Kidney epithelial cell (primary cell): ENCODE measurements at regions not wholly inside any gene's neighbourhood (a gene's known extent, or its start where the extent isn't known, plus 50 kb on each side); places are given as distances from the start of the nearest gene placed in this dataset.

Experiments used
- DNase-seq: peaks from one replicate; pipeline ENCODE4 v3.0.0-alpha.2; 2010; ENCODE audit warnings: low read depth
- H3K27me3 ChIP-seq: 2 replicates; pipeline ENCODE4 v1.6.0; 2011; ENCODE audit warnings: low read length; ENCODE audit not compliant: control insufficient read depth, insufficient read depth
- H3K36me3 ChIP-seq: 2 replicates; pipeline ENCODE4 v1.5.1; 2011; ENCODE audit warnings: low read length; ENCODE audit not compliant: control insufficient read depth, insufficient read depth
- H3K4me3 ChIP-seq: 2 replicates; pipeline ENCODE4 v1.5.1; 2011; ENCODE audit warnings: low read depth, mild to moderate bottlenecking, control low read depth, low read length
- TF ChIP-seq, protein P1 (sequence below): IDR thresholded peaks from 2 replicates; pipeline ENCODE4 v1.5.1; 2011; ENCODE audit warnings: mild to moderate bottlenecking, moderate library complexity, low read length, control low read depth, inconsistent platforms; ENCODE audit not compliant: insufficient read depth, poor library complexity, severe bottlenecking

DNA sequence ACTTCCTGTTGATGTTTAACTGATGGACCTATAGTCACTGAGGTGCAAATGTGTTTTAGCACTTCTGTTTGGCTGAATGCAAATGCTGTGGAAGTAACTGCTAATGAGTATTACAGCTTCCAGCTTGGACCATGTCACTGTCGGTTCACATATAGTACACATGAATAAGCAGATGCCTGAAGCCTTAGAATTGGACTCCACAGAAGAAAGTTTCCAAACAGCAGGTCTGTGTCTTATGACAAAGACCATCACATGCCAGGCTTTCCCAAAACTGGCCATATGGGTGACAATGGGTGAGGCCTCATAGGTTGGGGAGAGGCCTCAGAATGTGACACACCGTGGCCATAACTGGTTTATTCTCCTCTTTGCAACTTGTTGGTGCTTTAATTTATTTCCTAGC, 241.8 kb downstream of the WNT5A start:
- DNase-seq, result no peak
- TF ChIP-seq, protein P1, sequence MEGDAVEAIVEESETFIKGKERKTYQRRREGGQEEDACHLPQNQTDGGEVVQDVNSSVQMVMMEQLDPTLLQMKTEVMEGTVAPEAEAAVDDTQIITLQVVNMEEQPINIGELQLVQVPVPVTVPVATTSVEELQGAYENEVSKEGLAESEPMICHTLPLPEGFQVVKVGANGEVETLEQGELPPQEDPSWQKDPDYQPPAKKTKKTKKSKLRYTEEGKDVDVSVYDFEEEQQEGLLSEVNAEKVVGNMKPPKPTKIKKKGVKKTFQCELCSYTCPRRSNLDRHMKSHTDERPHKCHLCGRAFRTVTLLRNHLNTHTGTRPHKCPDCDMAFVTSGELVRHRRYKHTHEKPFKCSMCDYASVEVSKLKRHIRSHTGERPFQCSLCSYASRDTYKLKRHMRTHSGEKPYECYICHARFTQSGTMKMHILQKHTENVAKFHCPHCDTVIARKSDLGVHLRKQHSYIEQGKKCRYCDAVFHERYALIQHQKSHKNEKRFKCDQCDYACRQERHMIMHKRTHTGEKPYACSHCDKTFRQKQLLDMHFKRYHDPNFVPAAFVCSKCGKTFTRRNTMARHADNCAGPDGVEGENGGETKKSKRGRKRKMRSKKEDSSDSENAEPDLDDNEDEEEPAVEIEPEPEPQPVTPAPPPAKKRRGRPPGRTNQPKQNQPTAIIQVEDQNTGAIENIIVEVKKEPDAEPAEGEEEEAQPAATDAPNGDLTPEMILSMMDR, result no peak
- Histone ChIP-seq H3K36me3 (no peaks in the 10 kb centered on the region), H3K27me3 (no peaks in the 10 kb centered on the region), H3K4me3 (no peak overlapping the region)

DNA sequence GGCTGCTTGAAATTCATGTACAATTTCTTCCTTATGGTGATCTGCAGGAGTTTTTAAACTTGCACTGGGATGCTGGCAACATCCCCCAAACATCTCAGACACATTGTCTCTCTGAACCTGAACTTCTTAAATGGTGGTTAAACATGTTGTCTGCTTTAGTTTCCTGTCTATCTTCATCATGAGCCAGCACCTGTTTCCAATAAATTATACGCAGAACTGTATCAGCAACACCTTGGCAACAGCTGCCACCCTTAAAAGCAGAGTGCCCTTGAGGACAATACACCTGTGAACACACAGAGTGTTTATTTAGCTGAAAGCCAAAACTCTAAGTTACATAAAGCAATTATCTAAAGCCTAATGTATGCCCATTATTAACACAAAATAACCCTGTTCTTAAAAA, 242.9 kb downstream of the WNT5A start:
- Histone ChIP-seq H3K36me3 (no peaks in the 10 kb centered on the region), H3K4me3 (no peak overlapping the region), H3K27me3 (no peaks in the 10 kb centered on the region)
- TF ChIP-seq, protein P1, result no peak
- no peak for DNase-seq

DNA sequence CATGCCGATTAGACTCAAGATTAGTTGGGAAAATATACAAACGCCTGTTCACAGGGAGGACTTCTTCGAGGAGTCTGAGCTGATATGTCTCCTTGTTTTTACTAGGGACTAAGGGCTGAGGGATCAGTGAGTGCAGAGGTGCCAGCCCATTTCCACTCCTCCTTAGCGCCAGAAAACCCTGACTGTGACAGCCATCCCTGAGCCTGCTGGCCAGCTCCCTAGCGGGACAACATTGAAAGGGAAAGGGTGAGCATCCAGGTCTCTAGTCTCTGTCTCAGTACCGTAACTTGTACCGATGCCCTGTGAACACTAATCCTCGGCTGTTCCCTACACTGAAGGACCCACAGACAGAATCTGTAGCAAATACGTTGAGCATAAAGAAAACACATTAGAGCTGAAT, 243.4 kb downstream of the WNT5A start:
- DNase-seq, result no peak
- H3K27me3 ChIP-seq, result no peaks in the 10 kb centered on the region
- no peaks in the 10 kb centered on the region for H3K36me3 ChIP-seq
- H3K4me3 ChIP-seq, result no peak overlapping the region
- TF ChIP-seq, protein P1, result no peak

DNA sequence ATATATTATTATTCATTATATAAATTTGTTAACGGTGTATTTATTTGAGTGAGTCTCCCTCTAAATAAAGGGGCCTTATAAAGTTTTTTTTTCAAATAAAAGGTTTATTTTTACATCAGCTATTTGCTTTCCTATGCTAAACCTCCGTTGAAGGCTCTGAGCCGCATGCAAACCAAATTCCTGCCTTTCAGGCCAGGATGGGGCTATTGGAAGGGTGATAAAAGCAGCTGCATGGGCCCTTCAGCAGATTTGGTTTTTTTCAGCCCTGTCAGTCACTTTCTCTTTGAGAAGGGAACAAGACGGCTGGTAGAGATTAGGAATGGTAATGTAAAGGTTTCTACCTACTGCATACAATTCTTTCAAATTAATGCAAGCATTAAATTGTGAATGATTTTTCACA, 244.2 kb downstream of the WNT5A start:
- no peaks in the 10 kb centered on the region for H3K27me3 ChIP-seq
- TF ChIP-seq, protein P1, result no peak
- no peak overlapping the region for H3K4me3 ChIP-seq
- no peaks in the 10 kb centered on the region for H3K36me3 ChIP-seq
- no peak for DNase-seq

DNA sequence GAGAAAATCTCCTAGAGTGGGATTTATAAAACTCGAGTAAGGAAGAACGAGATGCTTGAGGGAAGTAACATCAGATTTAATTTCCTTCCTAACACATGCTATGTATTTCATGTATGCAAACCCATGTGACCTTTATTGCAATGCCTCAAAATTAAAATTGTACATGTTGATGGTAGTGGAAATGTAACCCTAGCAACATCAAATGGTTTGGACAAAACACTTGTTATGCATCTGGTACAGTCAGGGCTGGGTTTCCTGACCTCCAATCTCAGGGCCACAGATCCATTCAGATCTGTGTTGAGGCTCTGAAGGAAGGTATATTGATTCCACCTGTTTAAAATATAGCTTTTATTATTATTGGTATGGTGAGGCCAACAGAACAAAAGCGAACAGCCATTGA, 246.0 kb downstream of the WNT5A start:
- TF ChIP-seq, protein P1, result no peak
- H3K4me3 ChIP-seq, result no peak overlapping the region
- H3K36me3 ChIP-seq, result no peaks in the 10 kb centered on the region
- H3K27me3 ChIP-seq, result no peaks in the 10 kb centered on the region
- no peak for DNase-seq

DNA sequence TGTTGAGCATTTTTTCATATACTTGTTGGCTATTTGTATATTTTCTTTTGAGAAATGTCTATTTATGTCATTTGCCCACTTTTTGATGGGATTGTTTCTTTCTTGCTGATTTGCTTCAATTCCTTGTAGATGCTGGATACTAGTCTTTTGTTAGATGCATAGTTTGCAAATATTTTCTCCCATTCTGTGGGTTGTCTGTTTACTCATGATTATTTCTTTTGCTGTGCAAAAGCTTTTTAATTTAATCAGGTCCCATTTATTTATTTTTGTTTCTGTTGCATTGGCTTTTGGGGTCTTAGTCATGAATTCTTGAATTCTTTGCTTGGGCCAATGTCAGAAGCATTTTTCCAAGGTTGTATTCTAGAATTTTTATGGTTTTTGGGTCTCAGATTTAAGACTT, 251.7 kb downstream of the WNT5A start:
- Histone ChIP-seq H3K36me3 (no peaks in the 10 kb centered on the region), H3K4me3 (no peak overlapping the region), H3K27me3 (no peaks in the 10 kb centered on the region)
- no peak for DNase-seq
- TF ChIP-seq, protein P1, result no peak
